Esophagus muscularis mucosa (tissue), 4 donors: ENCODE measurements at regions not wholly inside any gene's neighbourhood (a gene's known extent, or its start where the extent isn't known, plus 50 kb on each side); places are given as distances from the start of the nearest gene placed in this dataset.

Source experiments
- DNase-seq: peaks from one replicate; pipeline ENCODE4 v3.0.0-alpha.2; 2017; ENCODE audit errors: extremely low spot score
- H3K27ac ChIP-seq, 4 donors: fragments of 200-600 bp; sonication (generic); replicated peaks in 1 of 4; 1 replicate in 3 of 4; 2 replicates in 1 of 4; pipeline ENCODE4 v1.5.1; 2016 to 2019; ENCODE audit warnings: mild to moderate bottlenecking in 1 of 4
- H3K27me3 ChIP-seq, 4 donors: fragments of 200-600 bp; sonication (generic); one replicate each; pipeline versions ENCODE4 v1.5.1 to v1.6.0; 2016 to 2019
- H3K36me3 ChIP-seq, 4 donors: fragments of 200-600 bp; sonication (generic); one replicate each; pipeline ENCODE4 v1.5.1; 2016 to 2019
- H3K4me1 ChIP-seq, 4 donors: fragments of 200-600 bp; sonication (generic); one replicate each; pipeline ENCODE4 v1.5.1; 2016 to 2019
- H3K4me3 ChIP-seq, 4 donors: fragments of 200-600 bp; sonication (generic); 1 replicate in 2 of 4; 2 replicates in 2 of 4; pipeline ENCODE4 v1.5.1; 2016 to 2019; ENCODE audit warnings: mild to moderate bottlenecking in 4 of 4, moderate library complexity in 1 of 4
- H3K9me3 ChIP-seq, 4 donors: fragments of 200-600 bp; sonication (generic); 1 replicate in 3 of 4; 2 replicates in 1 of 4; pipeline ENCODE4 v1.5.1; 2016 to 2019
- EP300 ChIP-seq: sonication (generic); formaldehyde crosslinking; IDR thresholded peaks from one replicate; pipeline ENCODE4 v1.6.1; 2017; ENCODE audit warnings: antibody characterized with exemption
- POLR2A ChIP-seq: fragments of 450-650 bp; IDR thresholded peaks from one replicate; pipeline ENCODE4 v1.6.1; 2017; ENCODE audit warnings: antibody characterized with exemption, moderate library complexity, mild to moderate bottlenecking, low read depth
- POLR2AphosphoS5 ChIP-seq, 2 donors: sonication (generic); formaldehyde crosslinking; IDR thresholded peaks; one replicate each; pipeline ENCODE4 v1.6.1; 2017; ENCODE audit warnings: antibody characterized with exemption in 2 of 2
- WGBS: methylation state at CpG from one replicate; pipeline ENCODE4 v1.1.5; 2018; 5-methylcytosine and 5-hydroxymethylcytosine counted together
- intact Hi-C: fragments of 100-400 bp; cut with DNase I; formaldehyde crosslinking; loops from one replicate; pipeline ENCODE4 v1.15.1; 2023
- TF ChIP-seq, protein P1 (sequence below), 3 experiments: fragments of 200-600 bp in 2 of 3; fragments of 450-650 bp in 1 of 3; sonication (generic) in 2 of 3; IDR thresholded peaks; one replicate each; pipeline ENCODE4 v1.5.1; 2017 to 2019; ENCODE audit warnings: antibody characterized with exemption in 3 of 3, mild to moderate bottlenecking in 2 of 3, moderate library complexity in 1 of 3

DNA sequence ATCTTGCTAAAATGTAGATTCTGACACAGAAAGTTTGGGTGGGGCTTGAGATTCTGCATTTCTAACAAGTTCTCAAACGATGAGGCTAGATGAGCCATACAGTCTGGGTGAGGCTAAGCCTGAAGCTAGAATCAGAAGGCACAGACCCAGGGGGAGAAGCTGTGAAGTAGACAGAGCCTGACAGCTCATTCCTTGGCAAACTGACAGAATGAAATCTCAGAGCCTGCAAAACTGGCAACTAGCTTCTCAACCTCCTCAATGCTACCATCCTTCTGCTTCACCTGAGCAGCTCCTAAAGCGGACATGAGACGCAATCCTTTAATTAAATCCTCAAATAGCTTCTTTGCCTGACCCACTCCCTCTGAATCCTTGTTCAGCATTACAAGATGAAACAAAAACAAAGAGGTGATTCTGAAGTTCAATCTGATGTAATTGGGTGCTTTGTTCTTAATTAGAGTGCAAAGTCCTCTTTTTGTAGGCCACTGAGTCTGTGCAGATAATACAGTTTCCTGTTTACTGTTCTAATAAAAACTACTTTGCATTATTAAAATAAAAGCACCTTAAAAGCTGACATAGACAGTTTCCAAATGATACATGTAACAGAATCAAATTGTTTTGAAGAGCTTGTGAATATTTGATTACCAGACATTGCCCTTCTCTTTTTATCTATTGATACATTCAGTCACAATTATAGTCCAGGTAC is 71.0 kb upstream of the BMP2K start:
- no peak for DNase-seq
- H3K27me3 ChIP-seq: no peaks in the 10 kb centered on the region
- TF ChIP-seq, protein P1, sequence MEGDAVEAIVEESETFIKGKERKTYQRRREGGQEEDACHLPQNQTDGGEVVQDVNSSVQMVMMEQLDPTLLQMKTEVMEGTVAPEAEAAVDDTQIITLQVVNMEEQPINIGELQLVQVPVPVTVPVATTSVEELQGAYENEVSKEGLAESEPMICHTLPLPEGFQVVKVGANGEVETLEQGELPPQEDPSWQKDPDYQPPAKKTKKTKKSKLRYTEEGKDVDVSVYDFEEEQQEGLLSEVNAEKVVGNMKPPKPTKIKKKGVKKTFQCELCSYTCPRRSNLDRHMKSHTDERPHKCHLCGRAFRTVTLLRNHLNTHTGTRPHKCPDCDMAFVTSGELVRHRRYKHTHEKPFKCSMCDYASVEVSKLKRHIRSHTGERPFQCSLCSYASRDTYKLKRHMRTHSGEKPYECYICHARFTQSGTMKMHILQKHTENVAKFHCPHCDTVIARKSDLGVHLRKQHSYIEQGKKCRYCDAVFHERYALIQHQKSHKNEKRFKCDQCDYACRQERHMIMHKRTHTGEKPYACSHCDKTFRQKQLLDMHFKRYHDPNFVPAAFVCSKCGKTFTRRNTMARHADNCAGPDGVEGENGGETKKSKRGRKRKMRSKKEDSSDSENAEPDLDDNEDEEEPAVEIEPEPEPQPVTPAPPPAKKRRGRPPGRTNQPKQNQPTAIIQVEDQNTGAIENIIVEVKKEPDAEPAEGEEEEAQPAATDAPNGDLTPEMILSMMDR (IDR thresholded peaks at IDR 0.05): no peak
- TF ChIP-seq EP300 (no peak), POLR2A (no peak)
- H3K4me3 ChIP-seq: no peak overlapping the region
- intact Hi-C loops: no loop called here
- WGBS: 68% methylated on average over 3 of the region's 3 CpGs
- H3K36me3 ChIP-seq: no peaks in the 10 kb centered on the region
- H3K9me3 ChIP-seq: peaks cover 0 to 16% (median 12%) of the 10 kb centered on the region in 4 donors
- H3K27ac ChIP-seq: no peak overlapping the region
- peaks cover 0 to 15% (median 7%) of the 10 kb centered on the region in 4 donors for H3K4me1 ChIP-seq

DNA sequence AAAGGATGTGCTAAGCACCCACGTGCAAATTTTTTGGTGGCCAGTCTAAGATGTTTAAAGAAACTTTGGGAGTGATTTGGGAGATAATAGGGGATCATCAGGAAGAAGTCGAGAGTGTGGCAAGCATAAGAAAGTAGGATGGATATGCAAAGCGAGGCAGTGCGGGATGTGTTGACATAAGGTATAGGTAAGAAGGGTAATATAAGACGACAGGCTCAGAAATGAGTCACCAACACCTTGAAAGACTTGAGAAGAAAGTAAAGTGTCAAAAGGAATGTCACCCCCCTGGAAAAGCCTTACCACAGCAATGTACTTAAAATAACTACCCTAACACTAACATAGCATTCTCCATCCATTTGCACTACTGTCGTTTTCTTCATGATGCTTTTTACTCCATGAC is 69.8 kb upstream of the BMP2K start:
- Histone ChIP-seq H3K36me3 (no peaks in the 10 kb centered on the region), H3K27me3 (no peaks in the 10 kb centered on the region), H3K4me1 (peaks cover 0 to 15% (median 7%) of the 10 kb centered on the region in 4 donors), H3K27ac (no peak overlapping the region), H3K9me3 (peaks cover 0 to 16% (median 12%) of the 10 kb centered on the region in 4 donors), H3K4me3 (no peak overlapping the region)
- DNase-seq: no peak
- no peak for TF ChIP-seq POLR2A
- TF ChIP-seq EP300: no peak
- TF ChIP-seq, protein P1 (IDR thresholded peaks at IDR 0.05): no peak
- no peak for TF ChIP-seq POLR2AphosphoS5 (IDR thresholded peaks at IDR 0.05)
- WGBS: 70% methylated on average over 6 of the region's 6 CpGs
- intact Hi-C loops: no loop called here

DNA sequence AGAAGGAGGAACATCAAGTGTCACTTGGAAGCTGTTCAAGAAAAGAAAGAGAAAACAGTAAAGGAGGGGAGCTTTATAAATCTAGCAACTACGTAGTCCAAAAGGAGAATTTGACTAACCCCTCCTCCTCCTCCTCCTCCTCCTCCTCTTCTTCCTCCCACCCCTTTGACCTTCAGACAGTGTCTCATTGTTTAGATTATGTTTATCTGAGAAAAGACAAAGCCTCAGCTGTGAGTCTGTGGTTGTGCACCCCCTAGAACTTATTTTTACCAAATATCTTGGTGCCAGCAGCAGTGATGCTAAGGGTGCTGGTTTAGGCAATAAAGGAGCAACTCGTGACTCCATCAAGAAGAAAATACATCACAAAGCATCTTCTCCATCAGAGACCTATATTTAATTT is 68.9 kb upstream of the BMP2K start:
- intact Hi-C loops: no loop called here
- TF ChIP-seq, protein P1 (IDR thresholded peaks at IDR 0.05): no peak
- TF ChIP-seq POLR2AphosphoS5 (IDR thresholded peaks at IDR 0.05): no peak
- TF ChIP-seq EP300: no peak
- no peak for TF ChIP-seq POLR2A
- Histone ChIP-seq H3K27me3 (no peaks in the 10 kb centered on the region), H3K4me1 (peaks cover 0 to 15% (median 7%) of the 10 kb centered on the region in 4 donors), H3K9me3 (peaks cover 0 to 12% (median 11%) of the 10 kb centered on the region in 4 donors), H3K4me3 (no peak overlapping the region), H3K27ac (no peak overlapping the region), H3K36me3 (no peaks in the 10 kb centered on the region)
- WGBS: 73% methylated on average over 2 of the region's 2 CpGs
- DNase-seq: no peak

DNA sequence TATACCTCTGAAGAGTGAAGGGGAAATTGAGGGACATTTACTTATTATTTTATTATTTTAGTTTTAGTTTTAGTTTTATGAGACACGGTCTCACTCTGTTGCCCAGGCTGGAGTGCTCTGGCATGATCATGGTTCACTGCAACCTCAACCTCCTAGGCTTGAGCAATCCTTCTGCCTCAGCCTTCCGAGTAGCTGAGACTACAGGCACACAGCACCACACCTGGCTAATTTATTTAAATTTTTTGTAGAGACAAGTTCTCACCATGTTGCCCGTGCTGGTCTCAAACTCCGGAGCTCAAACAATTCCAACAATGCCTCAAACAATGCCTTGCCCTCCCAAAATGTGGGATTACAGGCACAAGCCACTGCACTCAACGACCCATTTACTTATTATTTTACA is 68.4 kb upstream of the BMP2K start:
- intact Hi-C loops: no loop called here
- DNase-seq: no peak
- Histone ChIP-seq H3K36me3 (no peaks in the 10 kb centered on the region), H3K9me3 (peaks cover 0 to 8% (median 7%) of the 10 kb centered on the region in 4 donors), H3K4me3 (no peak overlapping the region), H3K27me3 (no peaks in the 10 kb centered on the region), H3K4me1 (peaks cover 0 to 15% (median 7%) of the 10 kb centered on the region in 4 donors), H3K27ac (no peak overlapping the region)
- TF ChIP-seq POLR2A (no peak), POLR2AphosphoS5 (IDR thresholded peaks at IDR 0.05) (no peak), EP300 (no peak)
- TF ChIP-seq, protein P1 (IDR thresholded peaks at IDR 0.05): no peak
- WGBS: 82% methylated on average over 5 of the region's 5 CpGs

DNA sequence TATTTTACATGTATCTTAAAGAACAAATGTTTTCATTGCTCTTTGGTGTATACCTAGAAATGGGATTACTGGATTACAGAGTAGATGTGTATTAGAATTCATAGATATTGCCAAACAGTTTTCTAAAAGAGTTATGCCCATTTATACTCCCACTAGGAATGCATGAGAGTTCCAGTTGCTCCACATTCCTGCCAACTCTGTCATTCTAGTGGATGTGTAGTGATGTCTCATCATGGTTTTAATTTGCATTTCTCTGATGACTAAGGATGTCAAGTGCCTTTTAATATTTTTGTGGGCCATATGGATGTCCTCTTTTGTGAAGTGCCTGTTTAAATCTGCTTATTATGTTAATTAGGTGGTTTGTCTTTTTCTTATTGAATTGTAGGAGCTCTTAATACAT is 65.6 kb upstream of the BMP2K start:
- no peaks in the 10 kb centered on the region for H3K9me3 ChIP-seq
- intact Hi-C loops: no loop called here
- no peaks in the 10 kb centered on the region for H3K27me3 ChIP-seq
- DNase-seq: no peak
- peaks cover 0 to 4% (median under 1%) of the 10 kb centered on the region in 4 donors for H3K4me1 ChIP-seq
- no peak overlapping the region for H3K4me3 ChIP-seq
- H3K36me3 ChIP-seq: no peaks in the 10 kb centered on the region
- TF ChIP-seq POLR2A: no peak
- TF ChIP-seq, protein P1 (IDR thresholded peaks at IDR 0.05): no peak
- no peak for TF ChIP-seq EP300
- TF ChIP-seq POLR2AphosphoS5 (IDR thresholded peaks at IDR 0.05): no peak
- H3K27ac ChIP-seq: no peak overlapping the region
